ENCODE measurements at regions not wholly inside any gene's neighbourhood (a gene's known extent, or its start where the extent isn't known, plus 50 kb on each side); places are given as distances from the start of the nearest gene placed in this dataset.

- no peaks in the 10 kb centered on the region for H3K36me3 ChIP-seq
- no peak overlapping the region for H3K27ac ChIP-seq
- H3K4me1 ChIP-seq, result no peaks in the 10 kb centered on the region
- no peaks in the 10 kb centered on the region for H3K27me3 ChIP-seq
- H3K9me3 ChIP-seq, result no peaks in the 10 kb centered on the region
- no peak overlapping the region for H3K4me3 ChIP-seq
- DNase-seq, result no peak
- intact Hi-C loops (cut with DNase I; ENCODE audit: low total_unique reads), result no loop called here
- no peak for TF ChIP-seq CTCF (IDR thresholded peaks at IDR 0.05)
These were observed 309.3 kb upstream of the AJAP1 start for GRCh38 chr1:4345094-4345493.

- no peak overlapping the region for H3K4me3 ChIP-seq
- no peaks in the 10 kb centered on the region for H3K27me3 ChIP-seq
- no peaks in the 10 kb centered on the region for H3K9me3 ChIP-seq
- no peaks in the 10 kb centered on the region for H3K4me1 ChIP-seq
- TF ChIP-seq CTCF (IDR thresholded peaks at IDR 0.05), result no peak
- H3K27ac ChIP-seq, result no peak overlapping the region
- intact Hi-C loops (cut with DNase I; ENCODE audit: low total_unique reads), result no loop called here
- no peak for DNase-seq
- no peaks in the 10 kb centered on the region for H3K36me3 ChIP-seq
These were observed 308.3 kb upstream of the AJAP1 start for GRCh38 chr1:4346131-4346530.

- TF ChIP-seq CTCF (IDR thresholded peaks at IDR 0.05), result no peak
These were observed 303.0 kb upstream of the AJAP1 start for GRCh38 chr1:4351453-4351852.

GRCh38 chr1:4353090-4353856 lies 301.1 kb upstream of the AJAP1 start:
- H3K4me1 ChIP-seq, result no peaks in the 10 kb centered on the region
- H3K27ac ChIP-seq, result no peak overlapping the region
- H3K27me3 ChIP-seq, result peaks cover 0 to 10% of the 10 kb centered on the region in 2 donors
- TF ChIP-seq CTCF (IDR thresholded peaks at IDR 0.05), result no peak
- no peak overlapping the region for H3K4me3 ChIP-seq
- no peaks in the 10 kb centered on the region for H3K36me3 ChIP-seq
- no peak for DNase-seq
- H3K9me3 ChIP-seq, result no peaks in the 10 kb centered on the region
- intact Hi-C loops (cut with DNase I; ENCODE audit: low total_unique reads), result no loop called here

More at GRCh38 chr1:4351453-4351852, 303.0 kb upstream of the AJAP1 start:
- Histone ChIP-seq H3K27me3 (peaks cover 0 to 5% of the 10 kb centered on the region in 2 donors), H3K36me3 (no peaks in the 10 kb centered on the region), H3K4me1 (no peaks in the 10 kb centered on the region), H3K27ac (no peak overlapping the region), H3K4me3 (no peak overlapping the region), H3K9me3 (no peaks in the 10 kb centered on the region)
- intact Hi-C loops (cut with DNase I; ENCODE audit: low total_unique reads), result no loop called here
- no peak for DNase-seq

GRCh38 chr1:4355839-4356238 lies 298.6 kb upstream of the AJAP1 start:
- Histone ChIP-seq H3K9me3 (no peaks in the 10 kb centered on the region), H3K27ac (no peak overlapping the region), H3K36me3 (no peaks in the 10 kb centered on the region), H3K4me3 (no peak overlapping the region), H3K4me1 (no peaks in the 10 kb centered on the region), H3K27me3 (peaks cover 0 to 24% of the 10 kb centered on the region in 2 donors)
- no peak for TF ChIP-seq CTCF (IDR thresholded peaks at IDR 0.05)
- DNase-seq, result no peak
- intact Hi-C loops (cut with DNase I; ENCODE audit: low total_unique reads), result no loop called here

Measured in tibial artery (tissue), 4 donors.